ENCODE measurements at regions not wholly inside any gene's neighbourhood (a gene's known extent, or its start where the extent isn't known, plus 50 kb on each side); places are given as distances from the start of the nearest gene placed in this dataset.

DNA sequence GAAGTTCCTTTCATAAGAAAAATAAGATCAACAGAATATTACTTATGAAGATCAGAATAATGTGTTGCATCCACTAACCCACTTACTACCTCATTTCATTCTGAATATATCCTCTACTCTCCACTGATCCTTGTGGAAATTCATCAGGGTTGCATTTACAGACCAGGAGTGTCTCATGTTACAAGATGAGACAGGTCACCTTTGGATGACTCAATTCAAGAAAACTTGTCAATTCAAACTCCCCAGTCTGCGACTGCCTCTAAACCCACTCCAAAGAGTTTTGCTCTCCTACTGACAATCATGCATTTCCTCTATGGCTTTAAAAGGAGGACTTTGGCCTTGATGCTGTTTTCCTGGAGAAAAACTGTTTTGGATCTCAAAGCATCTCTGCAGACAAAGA lies 68.4 kb downstream of the ID4 start:
- H3K27me3 ChIP-seq (ENCODE audit: control insufficient read depth, insufficient read depth, low read length): no peaks in the 10 kb centered on the region
- DNase-seq: no peak
- H3K23ac ChIP-seq (ENCODE audit: low read depth, low read length): no peak overlapping the region
- no peak overlapping the region for H3K9ac ChIP-seq (ENCODE audit: low read depth, low read length)
- ChIA-PET POLR2A (ENCODE audit: unreplicated experiment) (no interaction called here), CTCF (interaction anchor here (1.2 kb wide), 1 partner anchor 23 kb away, joined by 3 read pairs; no protein-coding TSS in a partner anchor)
- no peak for ATAC-seq (ENCODE audit: low read depth)
- H3K18ac ChIP-seq (ENCODE audit: low read depth, low read length): no peak overlapping the region
- no peak overlapping the region for H3K56ac ChIP-seq (ENCODE audit: extremely low read depth, insufficient read depth, low read length)
- H3K4ac ChIP-seq (ENCODE audit: low read depth, low read length): no peak overlapping the region
- no peak overlapping the region for H2AFZ ChIP-seq (replicated peaks; ENCODE audit: low read length, poor library complexity)
- BruUV-seq (replicated peaks): no TSS peak
- intact Hi-C loops (cut with micrococcal nuclease): no loop called here
- H2AK5ac ChIP-seq (ENCODE audit: low read depth, low read length): no peak overlapping the region
- 0 out of 2 replicates have a peak, but pooled peaks cover 2% of the 10 kb centered on the region for H3K9me3 ChIP-seq (ENCODE audit: control insufficient read depth, insufficient read depth, low read length)
- H3K4me1 ChIP-seq (ENCODE audit: control insufficient read depth, insufficient read depth, low read length): no peaks in the 10 kb centered on the region
- no peaks in the 10 kb centered on the region for H4K20me1 ChIP-seq (ENCODE audit: insufficient read depth, low read length)
- H4K5ac ChIP-seq (ENCODE audit: low read depth, low read length): no peak overlapping the region
- no peak overlapping the region for H2BK5ac ChIP-seq (ENCODE audit: low read depth, low read length, poor library complexity, severe bottlenecking)
- no peak overlapping the region for H3K4me2 ChIP-seq (ENCODE audit: low read depth, low read length)
- H3K14ac ChIP-seq (replicated peaks; ENCODE audit: low read depth, low read length): no peak overlapping the region
- H3K4me3 ChIP-seq (ENCODE audit: insufficient read depth, low read depth, low read length): no peak overlapping the region
- dilution Hi-C loops (cut with HindIII; ENCODE audit: low sequenced_read_pairs, unreplicated experiment): no loop called here
- H3K79me1 ChIP-seq (ENCODE audit: low read depth in 1 of 2, low read length in 2 of 2): no peaks in the 10 kb centered on the region
- in situ Hi-C loops (cut with MboI; ENCODE audit: low sequenced_read_pairs): no loop called here
- no peaks in the 10 kb centered on the region for H3K9me1 ChIP-seq (ENCODE audit: insufficient read depth, low read length)
- H3K36me3 ChIP-seq (ENCODE audit: control insufficient read depth, insufficient read depth, low read length): no peaks in the 10 kb centered on the region
- TF ChIP-seq MAZ (IDR thresholded peaks at IDR 0.05; ENCODE audit: borderline replicate concordance, low read depth, low read length) (no peak), NFE2L2 (IDR thresholded peaks at IDR 0.05; ENCODE audit: low read depth, low read length) (no peak), CHD1 (IDR thresholded peaks at IDR 0.05; ENCODE audit: low read depth, low read length) (no peak), BHLHE40 (IDR thresholded peaks at IDR 0.05; ENCODE audit: low read depth, low read length) (no peak)
- TF ChIP-seq, protein P1, sequence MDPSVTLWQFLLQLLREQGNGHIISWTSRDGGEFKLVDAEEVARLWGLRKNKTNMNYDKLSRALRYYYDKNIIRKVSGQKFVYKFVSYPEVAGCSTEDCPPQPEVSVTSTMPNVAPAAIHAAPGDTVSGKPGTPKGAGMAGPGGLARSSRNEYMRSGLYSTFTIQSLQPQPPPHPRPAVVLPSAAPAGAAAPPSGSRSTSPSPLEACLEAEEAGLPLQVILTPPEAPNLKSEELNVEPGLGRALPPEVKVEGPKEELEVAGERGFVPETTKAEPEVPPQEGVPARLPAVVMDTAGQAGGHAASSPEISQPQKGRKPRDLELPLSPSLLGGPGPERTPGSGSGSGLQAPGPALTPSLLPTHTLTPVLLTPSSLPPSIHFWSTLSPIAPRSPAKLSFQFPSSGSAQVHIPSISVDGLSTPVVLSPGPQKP (IDR thresholded peaks at IDR 0.05; ENCODE audit: borderline replicate concordance, low read depth, low read length): no peak
- TF ChIP-seq, protein P2, sequence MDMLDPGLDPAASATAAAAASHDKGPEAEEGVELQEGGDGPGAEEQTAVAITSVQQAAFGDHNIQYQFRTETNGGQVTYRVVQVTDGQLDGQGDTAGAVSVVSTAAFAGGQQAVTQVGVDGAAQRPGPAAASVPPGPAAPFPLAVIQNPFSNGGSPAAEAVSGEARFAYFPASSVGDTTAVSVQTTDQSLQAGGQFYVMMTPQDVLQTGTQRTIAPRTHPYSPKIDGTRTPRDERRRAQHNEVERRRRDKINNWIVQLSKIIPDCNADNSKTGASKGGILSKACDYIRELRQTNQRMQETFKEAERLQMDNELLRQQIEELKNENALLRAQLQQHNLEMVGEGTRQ (IDR thresholded peaks at IDR 0.05; ENCODE audit: low read depth, low read length): no peak
- TF ChIP-seq, protein P3, sequence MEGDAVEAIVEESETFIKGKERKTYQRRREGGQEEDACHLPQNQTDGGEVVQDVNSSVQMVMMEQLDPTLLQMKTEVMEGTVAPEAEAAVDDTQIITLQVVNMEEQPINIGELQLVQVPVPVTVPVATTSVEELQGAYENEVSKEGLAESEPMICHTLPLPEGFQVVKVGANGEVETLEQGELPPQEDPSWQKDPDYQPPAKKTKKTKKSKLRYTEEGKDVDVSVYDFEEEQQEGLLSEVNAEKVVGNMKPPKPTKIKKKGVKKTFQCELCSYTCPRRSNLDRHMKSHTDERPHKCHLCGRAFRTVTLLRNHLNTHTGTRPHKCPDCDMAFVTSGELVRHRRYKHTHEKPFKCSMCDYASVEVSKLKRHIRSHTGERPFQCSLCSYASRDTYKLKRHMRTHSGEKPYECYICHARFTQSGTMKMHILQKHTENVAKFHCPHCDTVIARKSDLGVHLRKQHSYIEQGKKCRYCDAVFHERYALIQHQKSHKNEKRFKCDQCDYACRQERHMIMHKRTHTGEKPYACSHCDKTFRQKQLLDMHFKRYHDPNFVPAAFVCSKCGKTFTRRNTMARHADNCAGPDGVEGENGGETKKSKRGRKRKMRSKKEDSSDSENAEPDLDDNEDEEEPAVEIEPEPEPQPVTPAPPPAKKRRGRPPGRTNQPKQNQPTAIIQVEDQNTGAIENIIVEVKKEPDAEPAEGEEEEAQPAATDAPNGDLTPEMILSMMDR (conservative IDR thresholded peaks at IDR 0.05; ENCODE audit: low read depth, low read length): no peak
- no CpG with 5 or more reads among the region's 1 CpG for WGBS, 2 experiments (ENCODE audit: extremely low coverage in 2 of 2, insufficient read length in 1 of 2)
- no peak overlapping the region for H2BK120ac ChIP-seq (ENCODE audit: low read depth, low read length)
- H2AK9ac ChIP-seq (replicated peaks; ENCODE audit: low read depth, low read length, poor library complexity): no peak overlapping the region
- H3K27ac ChIP-seq (ENCODE audit: insufficient read depth, low read length): no peak overlapping the region
- no peak overlapping the region for H2BK15ac ChIP-seq (ENCODE audit: low read depth, low read length)
- no peak overlapping the region for H4K91ac ChIP-seq (ENCODE audit: insufficient read depth, low read depth, low read length)
- H4K8ac ChIP-seq (ENCODE audit: low read depth in 2 of 2, low read length in 2 of 2): no peak overlapping the region
- H2BK20ac ChIP-seq (ENCODE audit: low read depth, low read length): no peak overlapping the region
